ENCODE measurements at regions not wholly inside any gene's neighbourhood (a gene's known extent, or its start where the extent isn't known, plus 50 kb on each side); places are given as distances from the start of the nearest gene placed in this dataset.
"Not testable (repeated sequence)": the region's sequence is repeated elsewhere in the genome, so short reads cannot be mapped to it uniquely, and the experiment has no call there.

DNA sequence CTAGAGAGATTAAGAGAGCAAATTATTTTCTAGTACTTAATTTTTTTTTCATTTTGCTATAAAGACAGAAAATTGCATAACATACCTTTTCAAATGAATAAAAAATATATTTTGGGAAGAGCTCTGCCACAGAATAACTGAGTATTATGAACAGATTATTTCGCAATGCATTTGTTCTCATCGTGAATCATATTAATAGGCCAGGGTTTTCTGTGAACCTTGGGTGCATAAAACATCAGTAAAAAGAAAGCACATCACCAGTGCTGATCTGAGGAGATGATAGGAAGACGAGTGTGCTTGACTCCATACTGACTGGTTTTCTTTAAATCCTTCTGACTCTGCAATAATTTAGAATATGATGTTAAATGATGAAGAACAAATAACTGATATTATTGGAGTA is 409.1 kb downstream of the CPS1 start:
- H3K4me3 ChIP-seq (ENCODE audit: low read depth, low read length): no peak overlapping the region
- no peak for TF ChIP-seq CTCF (IDR thresholded peaks at IDR 0.05; ENCODE audit: low read depth, low read length, missing control alignments)
- in situ Hi-C loops (cut with HindIII; ENCODE audit: low sequenced_read_pairs): no loop called here
- no peak for DNase-seq (ENCODE audit: low read depth)

DNA sequence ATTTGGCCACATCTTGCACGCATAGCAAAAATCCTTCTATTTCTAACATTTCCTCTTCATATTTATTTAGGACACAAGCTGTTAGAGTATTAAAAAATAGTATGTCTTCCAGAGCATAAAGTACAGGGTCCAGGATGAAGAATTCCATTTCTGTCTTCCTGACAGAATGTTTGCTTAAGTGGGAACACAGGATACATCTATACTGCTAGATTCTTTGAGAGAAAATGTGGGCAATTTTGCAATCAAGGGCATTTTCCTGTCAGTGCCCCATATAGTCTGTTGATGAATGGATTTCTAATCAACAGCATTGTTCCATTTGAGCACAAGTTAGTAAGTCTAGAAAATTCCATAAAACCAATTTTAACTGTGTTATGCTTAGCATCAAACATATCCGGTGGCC is 409.9 kb downstream of the CPS1 start:
- no peak for TF ChIP-seq CTCF (IDR thresholded peaks at IDR 0.05; ENCODE audit: low read depth, low read length, missing control alignments)
- DNase-seq (ENCODE audit: low read depth): no peak
- in situ Hi-C loops (cut with HindIII; ENCODE audit: low sequenced_read_pairs): no loop called here
- no peak overlapping the region for H3K4me3 ChIP-seq (ENCODE audit: low read depth, low read length)

DNA sequence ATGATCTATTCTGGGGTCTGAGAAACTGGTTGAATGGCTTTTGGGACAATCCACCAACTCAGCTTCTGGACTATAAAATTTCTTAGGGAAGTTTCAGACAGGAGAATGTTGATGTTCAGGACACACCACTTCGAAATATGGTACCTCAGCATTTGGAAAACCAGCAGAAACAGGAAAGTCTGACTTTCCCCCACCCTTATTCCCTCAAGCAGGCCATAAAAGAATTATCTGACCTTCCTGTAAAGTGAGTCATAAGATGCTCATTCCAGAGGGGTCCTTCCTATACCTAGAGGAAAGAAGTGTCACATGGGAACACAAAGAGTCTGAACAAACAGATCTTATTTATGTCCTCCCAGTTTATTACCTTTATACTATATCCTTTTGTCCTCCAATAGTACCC is 415.0 kb downstream of the CPS1 start:
- in situ Hi-C loops (cut with HindIII; ENCODE audit: low sequenced_read_pairs): loop anchor here (5.0 kb wide), 1 partner anchor 34 kb away; no protein-coding TSS in a partner anchor
- H3K4me3 ChIP-seq (ENCODE audit: low read depth, low read length): no peak overlapping the region
- TF ChIP-seq CTCF (IDR thresholded peaks at IDR 0.05; ENCODE audit: low read depth, low read length, missing control alignments): no peak
- DNase-seq (ENCODE audit: low read depth): no peak

- DNase-seq (ENCODE audit: low read depth); H3K4me3 ChIP-seq (ENCODE audit: low read depth, low read length); in situ Hi-C loops (cut with HindIII; ENCODE audit: low sequenced_read_pairs): not testable (repeated sequence)
These were observed 430.4 kb downstream of the CPS1 start for GRCh38 chr2:210986806-210987205.

GRCh38 chr2:210991107-210991506 is 434.7 kb downstream of the CPS1 start:
- H3K4me3 ChIP-seq (ENCODE audit: low read depth, low read length): no peak overlapping the region
- TF ChIP-seq CTCF (IDR thresholded peaks at IDR 0.05; ENCODE audit: low read depth, low read length, missing control alignments): no peak
- in situ Hi-C loops (cut with HindIII; ENCODE audit: low sequenced_read_pairs): no loop called here
- DNase-seq (ENCODE audit: low read depth): no peak

DNA sequence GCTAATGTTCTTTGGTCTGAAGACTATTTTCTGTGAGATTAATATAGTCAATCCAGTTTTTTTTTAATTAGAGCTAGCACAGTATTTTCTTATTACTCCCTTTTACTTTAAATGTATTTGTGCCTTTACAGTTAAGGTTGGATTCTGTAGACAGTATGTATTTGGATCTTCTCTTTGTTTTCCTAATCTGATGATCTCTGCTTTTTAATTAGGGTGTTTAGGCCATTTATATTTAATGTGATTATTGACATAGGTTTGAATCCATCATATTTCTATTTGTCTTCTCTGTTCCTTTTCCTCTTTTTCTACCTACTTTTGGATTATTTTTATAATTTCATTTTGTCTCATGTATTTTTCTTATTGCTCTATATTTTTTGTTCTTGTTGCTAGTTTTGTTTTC is 437.7 kb downstream of the CPS1 start:
- DNase-seq (ENCODE audit: low read depth): no peak
- H3K4me3 ChIP-seq (ENCODE audit: low read depth, low read length): no peak overlapping the region
- no peak for TF ChIP-seq CTCF (IDR thresholded peaks at IDR 0.05; ENCODE audit: low read depth, low read length, missing control alignments)
- in situ Hi-C loops (cut with HindIII; ENCODE audit: low sequenced_read_pairs): no loop called here

DNA sequence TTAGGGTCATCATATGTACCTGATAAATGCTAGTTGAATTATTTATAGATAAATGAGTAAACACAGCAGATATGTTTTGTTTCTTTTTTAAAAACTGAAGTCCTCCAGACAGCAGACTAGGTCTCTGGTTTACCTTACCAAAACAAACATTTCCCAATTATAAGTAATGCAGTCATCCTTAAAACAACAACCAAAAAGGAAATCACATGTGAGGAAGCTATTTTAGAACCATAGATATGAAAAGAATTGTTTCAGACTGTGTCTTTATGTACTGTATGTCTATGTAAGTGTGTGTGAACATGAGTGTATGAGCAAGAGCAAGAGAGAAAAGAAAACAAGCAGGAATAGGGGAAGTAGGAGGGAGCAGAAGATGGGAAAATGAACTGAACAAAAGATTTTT is 441.0 kb downstream of the CPS1 start:
- no peak for TF ChIP-seq CTCF (IDR thresholded peaks at IDR 0.05; ENCODE audit: low read depth, low read length, missing control alignments)
- DNase-seq (ENCODE audit: low read depth): no peak
- H3K4me3 ChIP-seq (ENCODE audit: low read depth, low read length): no peak overlapping the region
- in situ Hi-C loops (cut with HindIII; ENCODE audit: low sequenced_read_pairs): no loop called here
